NCI-H187 treated with DMSO at 0.1 percent for 48 hours (cell line): ENCODE measurements at regions not wholly inside any gene's neighbourhood (a gene's known extent, or its start where the extent isn't known, plus 50 kb on each side); places are given as distances from the start of the nearest gene placed in this dataset.
"Not testable (repeated sequence)": the region's sequence is repeated elsewhere in the genome, so short reads cannot be mapped to it uniquely, and the experiment has no call there.

ENCODE experiments used
- DNase-seq: peaks from one replicate; lab custom pipeline; 2025; lab: John Stamatoyannopoulos, UW

DNA sequence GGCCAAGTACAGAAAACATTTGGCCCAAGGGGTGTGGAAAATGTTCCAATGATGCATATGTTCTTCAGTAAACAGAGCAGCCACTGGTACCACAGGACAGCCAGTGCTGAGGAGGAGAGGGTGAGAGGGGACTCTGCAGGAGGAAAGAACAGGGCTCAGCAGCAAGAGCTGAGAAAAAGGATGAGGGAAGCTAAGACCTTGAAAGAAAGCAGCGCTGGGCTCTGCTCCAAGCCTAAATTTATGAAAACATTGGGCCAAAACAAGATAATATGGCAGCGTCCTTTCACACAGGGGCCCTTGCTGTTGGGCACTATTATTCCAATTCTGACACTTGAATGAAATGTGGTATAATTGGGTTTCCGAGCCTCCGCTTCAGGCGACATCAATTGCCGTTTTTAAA lies 939.0 kb upstream of the FANCL start:
- no peak for DNase-seq

DNA sequence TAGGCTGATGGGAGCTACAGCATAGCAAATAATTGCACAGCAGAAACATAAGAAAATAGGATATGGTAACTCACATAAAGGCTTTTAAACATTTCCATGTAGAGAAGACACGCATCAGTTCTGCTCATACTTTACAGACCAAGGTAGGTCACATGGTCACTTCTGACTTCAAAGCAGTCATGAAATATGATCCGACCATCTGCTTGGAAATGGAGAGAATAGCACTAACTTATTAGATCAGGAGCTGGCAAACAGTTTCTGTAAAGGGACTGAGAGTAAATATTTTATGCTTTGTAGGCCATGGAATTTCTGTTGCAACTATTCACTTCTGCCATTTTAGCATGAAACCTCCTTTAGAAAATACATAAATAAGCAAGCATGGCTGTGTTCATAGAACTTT lies 936.6 kb upstream of the FANCL start:
- DNase-seq = peak; percentile 81

DNA sequence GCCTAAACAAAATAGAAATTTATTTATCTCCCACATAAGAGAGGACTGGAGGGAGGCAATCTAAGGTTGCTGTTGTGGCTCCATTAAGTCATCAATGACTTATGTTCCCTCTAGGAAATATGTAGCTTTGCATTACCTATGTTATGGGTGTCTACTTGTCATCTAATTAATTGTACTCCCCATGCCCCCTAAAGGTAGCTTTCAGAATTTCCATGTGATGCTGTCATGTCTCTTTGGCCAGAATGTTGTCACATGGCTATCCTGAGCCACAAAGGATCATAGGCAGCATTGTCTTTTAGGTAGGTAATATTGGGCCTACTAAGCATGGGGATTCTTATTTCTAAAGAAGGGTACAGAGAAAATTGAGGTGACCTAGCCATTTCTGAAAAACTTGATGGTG lies 935.6 kb upstream of the FANCL start:
- DNase-seq = no peak

DNA sequence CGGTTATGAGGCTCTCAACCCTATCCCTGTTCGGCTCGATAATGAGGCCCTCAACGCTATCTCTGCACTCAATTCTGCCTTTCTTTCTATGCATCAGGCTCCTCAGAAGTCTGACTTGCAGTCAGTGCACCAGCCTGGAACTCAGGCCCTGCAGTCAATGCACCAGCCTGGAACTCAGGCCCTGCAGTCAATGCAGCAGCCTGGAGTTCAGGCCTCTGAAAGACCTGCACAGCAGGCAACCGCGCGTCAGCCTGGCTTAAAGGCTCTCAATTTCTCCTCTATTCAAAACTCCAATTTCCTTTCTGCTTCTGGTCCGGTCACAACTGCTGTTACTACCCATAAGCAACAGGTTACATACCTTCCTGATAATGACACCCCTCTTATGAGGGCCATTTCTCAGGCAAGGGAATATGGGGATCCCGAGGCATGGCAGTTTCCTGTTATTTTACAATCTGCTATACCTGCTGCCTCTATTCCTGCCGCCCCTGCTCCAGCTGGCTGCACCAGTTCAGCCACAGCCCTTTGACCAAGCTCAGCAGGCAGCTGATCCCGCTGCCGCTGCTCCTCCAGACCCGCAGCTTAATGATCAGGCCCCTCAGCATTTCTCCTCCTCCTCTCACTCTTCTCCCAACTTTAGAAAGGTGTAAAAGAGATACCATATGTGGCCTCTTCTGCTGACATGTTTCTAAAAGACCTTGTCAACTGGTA lies 933.6 kb upstream of the FANCL start:
- no peak for DNase-seq

DNA sequence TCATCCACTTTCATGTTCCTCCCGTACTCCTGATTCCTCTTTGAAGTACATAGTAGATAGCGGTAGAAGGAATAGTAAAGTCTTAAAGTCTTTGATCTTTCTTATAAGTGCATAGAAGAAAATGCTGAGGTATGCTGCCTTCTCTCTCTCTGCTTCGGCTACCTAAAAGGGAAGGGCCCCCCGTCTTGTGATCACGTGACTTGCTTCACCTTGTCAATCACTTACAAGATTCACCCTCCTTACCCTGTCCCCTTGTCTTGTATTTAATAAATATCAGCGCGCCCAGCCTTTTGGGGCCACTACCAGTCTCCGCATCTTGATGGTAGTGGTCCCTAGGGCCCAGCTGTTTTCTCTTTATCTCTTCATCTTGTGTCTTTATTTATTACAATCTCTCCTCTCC lies 932.2 kb upstream of the FANCL start:
- no peak for DNase-seq

DNA sequence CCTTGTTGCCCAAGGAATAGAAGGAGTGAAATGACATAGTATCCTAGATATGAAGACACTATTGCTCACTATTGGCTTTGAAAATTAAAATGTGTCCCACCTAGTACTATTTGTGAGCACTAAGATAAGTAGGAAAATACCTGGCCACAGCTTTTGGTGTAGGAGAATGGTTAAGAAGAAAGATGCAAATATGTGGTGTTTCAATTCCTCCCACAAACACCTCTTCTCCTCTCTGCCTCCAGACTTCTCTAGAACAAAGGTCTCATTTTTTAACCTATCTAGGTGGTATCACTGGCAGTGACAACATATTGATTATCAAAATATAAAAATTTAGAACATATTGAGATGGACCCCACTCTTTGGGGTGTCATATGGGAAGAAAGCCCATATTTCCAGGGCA lies 929.9 kb upstream of the FANCL start:
- no peak for DNase-seq

DNA sequence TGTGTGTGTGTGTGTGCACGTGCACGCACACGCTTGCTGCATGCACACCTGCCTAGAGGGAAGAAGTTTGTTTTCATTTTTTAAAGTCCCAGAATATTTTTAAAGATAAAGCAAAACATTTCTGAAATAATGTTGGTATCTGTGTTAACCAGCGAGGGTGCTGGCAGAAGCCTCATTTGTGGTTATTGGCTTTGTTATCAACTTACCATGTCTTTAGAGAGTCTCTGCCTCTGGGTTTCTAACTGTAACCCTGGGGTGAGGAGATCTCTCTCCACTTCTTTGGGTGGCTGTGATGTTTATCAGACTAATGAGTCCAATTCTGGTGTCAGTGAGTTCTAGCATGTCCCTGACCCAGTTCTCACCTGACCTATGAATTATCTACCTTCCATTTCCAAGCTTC lies 927.6 kb upstream of the FANCL start:
- DNase-seq = no peak

DNA sequence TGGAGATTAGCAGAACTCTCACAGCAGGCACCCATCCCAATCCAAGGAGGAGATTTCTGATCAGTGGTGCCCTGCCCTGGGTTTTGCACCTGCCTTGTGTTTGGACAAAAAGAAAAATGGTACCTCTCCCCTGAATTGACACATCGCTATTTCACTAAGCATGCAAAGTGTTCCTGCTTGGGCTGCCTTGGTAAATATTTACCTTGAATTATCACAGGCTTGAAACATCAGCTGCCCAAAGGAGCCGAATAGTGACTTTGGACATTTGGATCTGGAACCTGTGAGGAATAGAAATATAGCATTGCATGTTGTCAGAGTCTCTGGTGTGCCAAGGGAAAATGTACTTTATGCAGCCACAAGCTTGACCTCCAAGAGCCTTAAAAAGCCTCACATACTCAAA lies 926.4 kb upstream of the FANCL start:
- DNase-seq = peak; percentile 95

DNA sequence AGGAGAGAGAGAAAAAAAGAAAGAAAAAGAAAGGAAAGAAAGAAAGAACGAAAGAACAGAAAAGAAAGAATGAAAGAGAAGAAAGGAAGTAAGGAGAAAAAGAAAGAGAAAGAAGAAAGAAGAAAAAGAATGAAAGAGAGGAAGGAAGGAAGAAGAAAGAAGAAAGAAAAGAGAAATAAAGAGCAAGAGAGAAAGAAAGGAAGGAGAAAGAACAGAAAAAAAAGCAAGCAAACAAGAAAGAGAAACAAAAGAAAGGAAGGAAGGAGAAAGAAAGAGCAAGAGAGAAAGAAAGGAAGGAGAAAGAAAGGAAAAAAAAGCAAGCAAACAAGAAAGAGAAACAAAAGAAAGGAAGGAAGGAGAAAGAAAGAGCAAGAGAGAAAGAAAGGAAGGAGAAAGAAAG lies 916.8 kb upstream of the FANCL start:
- not testable (repeated sequence) for DNase-seq

DNA sequence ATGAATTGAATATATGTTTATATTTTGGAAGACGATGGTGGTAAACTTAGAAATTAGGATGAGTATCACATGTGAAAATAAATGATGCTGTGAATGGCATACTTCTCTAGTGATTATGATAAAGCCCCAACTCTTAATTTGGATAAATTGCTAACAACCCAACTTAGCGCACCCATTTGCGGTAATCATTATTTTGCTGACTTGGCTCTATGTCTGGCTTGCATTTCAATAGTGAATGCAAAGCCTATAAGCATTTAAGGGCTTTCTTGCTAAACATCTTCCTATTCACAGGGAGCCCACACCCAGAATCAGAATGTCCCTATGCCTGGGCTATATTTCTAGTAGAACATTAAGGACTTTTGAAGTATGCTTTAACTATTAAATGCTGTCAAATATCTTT lies 910.7 kb upstream of the FANCL start:
- DNase-seq = no peak

DNA sequence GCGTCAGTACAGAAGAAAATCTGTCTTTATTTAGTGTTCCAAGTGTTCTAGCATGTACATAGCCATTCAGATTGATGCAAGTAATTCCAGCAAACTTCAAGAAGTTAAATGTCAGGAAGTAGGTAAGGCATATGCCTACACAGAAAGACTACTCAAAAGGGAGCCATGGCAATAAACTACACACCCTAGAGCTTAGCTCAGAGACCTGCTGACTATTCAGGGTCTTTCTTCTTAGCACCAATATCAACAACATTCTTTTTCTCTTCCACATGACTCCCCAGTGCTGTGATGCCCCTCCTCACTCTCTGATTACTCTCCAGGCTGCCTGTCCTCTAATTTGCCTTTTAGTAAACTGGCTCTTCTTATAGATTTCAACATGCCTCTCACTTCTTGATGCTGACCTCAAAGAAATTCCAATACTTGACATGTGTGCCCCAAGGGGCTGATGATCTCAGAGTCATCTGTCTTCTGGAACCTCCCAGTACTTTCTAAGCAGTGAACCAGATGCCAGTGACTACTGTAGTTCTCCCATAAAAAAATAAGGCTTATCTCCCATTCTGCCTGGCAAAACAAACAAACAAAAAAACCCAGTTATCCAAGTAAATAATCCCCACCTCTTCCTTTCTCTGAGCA lies 909.2 kb upstream of the FANCL start:
- no peak for DNase-seq

DNA sequence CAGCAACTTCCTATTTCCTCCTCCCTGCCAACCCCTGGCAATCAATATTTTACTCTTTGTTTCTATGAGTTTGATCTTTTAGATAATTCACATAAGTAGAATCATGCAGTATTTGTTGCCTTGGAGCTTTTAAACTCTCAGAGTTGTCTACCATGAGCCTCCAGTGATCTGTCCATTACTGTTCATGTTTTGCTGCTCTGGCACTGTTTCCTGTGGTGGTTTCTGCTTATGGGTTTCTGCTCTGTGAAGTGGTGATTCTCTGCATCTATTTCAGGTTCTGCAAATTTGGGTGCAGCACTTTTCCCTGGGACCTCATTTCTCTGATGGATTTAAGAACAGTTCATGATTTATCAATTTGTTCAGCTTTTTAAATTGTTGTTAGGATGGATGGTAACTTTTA lies 908.1 kb upstream of the FANCL start:
- DNase-seq = no peak

DNA sequence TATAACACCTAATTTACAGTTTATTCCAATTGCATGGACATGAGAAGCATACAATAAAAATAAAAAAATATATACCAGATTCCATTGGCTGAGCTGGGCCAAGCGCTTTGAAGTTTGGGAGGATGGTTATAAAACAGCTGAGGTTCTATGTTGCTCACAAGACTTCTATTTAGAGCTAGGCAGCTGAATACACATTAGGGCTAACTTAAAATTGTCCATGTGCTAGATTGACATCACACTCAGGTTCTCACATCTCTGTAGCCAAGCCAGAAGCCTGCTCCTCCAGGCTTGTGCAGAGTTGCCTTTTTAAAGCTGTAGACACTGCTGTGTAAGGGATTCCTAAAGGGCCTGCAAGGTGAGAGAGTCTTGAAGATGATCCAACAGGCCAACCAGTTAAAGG lies 871.1 kb upstream of the FANCL start:
- DNase-seq = no peak

DNA sequence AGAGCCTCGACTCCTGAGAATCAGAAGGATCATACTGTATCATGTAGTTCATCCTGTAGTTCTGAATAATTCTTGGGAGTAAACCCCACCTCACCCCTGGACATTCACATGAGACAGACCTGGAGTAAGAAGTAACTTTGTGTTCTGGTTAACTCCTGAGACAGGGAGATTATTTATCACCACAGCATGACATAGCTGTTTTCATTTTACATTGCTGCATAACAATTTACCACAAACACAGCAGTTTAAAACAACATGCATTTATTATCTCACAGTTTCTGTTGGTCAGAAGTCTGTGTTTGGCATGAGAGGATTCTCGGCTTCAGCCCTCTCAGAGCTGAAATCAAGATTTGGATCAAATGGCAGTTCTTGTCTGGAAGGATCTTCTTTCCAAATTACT lies 855.8 kb upstream of the FANCL start:
- DNase-seq = no peak

DNA sequence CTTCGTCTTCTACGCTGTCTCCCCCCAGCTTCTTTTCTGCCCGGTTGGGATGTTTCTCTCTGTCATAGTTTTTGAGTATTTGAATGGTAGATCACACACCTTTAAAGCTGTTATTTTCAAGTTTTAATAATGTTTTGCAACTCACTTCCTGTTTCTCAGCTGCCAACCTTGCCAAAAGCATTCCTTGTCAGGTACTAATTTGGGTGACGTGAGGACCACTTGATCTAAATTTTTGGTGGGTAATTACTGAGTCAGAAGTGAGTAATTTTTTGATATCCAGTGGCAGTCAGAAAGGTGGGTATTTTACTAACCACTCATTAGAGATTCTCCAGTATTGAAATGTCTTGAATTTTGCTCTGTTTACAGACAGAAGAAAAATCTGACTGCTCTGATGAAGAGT lies 852.4 kb upstream of the FANCL start:
- no peak for DNase-seq

DNA sequence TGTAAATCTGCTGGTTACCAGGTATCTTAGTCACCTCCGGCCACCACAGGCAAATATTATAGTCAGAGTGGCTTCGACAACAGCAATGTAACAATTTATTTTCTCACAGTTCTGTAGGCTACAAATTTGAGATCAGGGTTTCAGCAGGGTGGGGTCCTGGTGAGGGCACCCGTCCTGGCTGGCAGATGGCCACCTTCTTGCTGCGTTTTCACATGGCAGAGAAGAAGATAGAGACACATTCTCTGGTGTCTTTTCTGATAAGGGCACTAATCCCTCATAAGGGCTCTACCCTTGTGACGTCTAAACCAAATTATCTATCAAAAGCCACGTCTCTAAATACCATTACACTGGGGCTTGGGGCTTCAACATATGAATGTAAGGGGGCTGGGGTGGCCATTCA lies 843.2 kb upstream of the FANCL start:
- DNase-seq = no peak

DNA sequence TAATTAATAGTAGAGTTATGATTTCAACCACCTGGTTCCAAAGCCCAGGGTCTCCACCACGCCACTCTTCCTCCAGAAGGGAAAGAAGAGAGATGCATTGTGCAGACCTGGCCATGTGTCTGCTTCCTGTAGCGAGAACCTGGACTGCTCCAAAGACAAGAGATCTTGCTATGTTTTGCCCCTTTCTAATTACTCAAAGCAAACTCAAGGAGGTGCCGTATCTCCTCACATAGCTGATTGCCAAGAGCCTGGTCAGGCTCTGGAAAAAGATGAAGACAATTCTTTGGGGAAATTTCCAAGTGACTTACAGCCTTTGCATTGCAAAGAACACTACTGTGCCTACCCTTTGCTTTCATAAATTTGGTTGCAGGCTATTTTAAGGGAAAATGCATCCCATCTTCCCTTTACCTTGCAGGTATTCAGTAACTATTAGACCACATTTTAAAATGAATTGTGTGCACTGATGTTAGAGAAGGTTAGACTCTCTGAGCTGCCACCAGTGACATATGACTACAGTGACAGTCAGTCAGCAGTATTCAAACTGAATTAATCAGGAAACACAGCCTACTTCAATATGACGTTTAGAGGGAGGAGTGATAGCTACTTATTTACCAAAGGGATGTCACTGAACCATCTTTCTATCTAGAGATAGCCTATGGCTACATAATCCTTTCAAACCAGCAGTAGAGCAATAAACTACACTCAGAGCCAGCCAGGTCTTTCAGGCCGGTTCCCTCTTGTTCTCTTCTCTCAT lies 842.1 kb upstream of the FANCL start:
- DNase-seq = no peak

DNA sequence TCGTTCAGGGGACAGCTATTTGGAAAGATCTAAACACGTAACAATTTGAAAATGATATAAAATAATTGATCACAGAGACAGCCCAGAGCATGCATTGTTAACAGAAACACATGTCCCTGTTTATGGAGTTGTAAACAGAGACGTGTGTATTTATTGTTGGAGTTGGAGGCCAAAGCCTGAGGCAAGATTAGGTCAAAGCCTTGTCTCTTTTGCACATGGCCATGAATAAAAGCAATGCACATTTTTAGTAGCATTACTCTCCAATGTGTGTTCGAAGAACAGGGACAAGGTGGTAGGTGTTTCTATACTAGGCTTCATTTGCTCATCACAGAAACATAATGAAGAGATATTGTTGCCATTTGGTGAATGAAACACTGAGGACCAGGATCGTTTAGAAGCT lies 841.5 kb upstream of the FANCL start:
- DNase-seq = no peak

DNA sequence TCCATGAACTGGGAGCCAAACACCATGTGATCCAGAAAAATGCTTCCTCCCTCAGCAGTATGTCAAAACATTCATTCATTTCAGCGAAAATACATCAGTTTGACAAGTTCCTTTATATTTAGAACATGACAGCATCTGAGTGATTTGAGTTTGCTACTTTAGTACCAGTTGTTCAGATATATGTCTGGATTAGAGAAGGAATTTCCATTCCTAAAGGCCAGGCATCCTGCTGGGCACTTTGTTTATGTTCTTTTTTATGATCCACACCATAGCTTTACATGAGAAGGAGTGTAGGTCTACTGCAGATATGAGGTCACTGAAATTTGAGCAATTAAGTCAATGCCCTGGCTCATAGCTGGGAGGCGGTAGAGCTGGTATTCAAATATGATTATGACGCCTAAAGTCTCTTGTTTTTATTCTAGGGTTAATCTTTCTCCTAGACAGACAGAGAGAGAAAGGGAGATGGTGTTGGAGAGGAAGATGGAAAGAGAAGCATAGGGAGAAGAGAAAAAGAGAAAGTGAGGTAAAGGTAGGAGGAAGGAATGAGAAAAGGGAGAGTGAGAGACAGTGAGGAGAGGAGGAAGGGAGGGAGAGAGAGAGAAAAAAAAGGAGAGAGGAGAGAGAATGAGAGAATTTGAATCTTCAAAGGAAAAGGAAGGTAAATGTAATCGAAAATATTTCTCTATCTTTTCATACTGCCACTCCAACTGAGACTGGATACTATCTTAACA lies 839.5 kb upstream of the FANCL start:
- no peak for DNase-seq

DNA sequence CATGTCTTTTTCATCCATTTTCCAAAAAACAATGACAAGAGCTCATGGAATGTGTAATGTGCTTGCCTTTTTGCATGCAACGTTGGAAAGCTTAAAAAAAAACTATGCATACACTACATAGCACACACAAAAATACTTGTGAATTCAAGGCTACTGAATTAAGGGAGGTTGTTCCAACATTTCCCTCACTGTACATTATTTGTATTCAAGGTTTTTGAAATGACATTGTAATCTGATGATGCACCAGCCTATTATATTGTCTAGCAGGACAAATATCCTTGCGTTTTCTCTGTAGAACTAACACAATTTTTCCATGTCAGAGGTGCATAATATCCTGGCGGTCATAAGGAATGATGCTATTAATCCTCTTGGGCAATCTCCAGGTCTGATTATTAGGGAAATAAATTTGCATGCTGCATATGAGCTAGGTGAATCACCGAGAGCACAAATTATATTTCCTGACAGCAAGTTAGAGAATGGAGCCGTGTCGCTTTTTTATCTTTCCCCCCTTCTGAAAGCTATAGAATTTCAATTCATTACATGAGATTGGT lies 836.9 kb upstream of the FANCL start:
- no peak for DNase-seq

DNA sequence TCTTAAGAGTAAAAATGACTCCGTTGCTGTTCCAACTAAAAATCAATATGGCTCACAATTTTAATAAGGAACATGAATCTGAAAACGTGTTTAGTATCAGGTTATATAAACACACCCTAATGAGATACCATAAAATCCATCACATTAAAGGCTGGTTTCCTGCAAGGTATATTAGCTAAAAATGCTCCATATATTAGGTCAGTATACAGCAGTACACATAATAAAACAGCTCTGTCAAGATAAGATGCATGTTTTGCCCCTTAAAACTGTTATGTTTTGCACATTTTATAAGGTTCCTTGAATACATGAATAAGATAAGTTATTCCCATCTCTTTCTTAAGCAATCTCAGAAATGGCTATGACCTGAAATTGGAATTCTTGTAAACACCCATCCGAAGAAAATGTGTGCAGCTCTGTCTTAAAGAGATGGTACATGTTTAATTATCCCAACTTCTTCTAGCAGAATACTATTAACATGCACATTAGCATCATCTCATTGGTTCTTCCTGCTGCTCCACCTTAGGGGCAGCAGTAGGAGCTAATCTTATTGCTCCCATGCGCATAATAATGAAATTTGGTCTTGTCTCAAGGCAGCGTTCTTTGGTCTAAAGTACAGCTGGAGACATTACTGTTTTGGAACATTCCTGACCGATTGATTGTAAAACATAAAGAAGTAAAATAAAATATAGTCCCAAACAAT lies 836.1 kb upstream of the FANCL start:
- DNase-seq = no peak

DNA sequence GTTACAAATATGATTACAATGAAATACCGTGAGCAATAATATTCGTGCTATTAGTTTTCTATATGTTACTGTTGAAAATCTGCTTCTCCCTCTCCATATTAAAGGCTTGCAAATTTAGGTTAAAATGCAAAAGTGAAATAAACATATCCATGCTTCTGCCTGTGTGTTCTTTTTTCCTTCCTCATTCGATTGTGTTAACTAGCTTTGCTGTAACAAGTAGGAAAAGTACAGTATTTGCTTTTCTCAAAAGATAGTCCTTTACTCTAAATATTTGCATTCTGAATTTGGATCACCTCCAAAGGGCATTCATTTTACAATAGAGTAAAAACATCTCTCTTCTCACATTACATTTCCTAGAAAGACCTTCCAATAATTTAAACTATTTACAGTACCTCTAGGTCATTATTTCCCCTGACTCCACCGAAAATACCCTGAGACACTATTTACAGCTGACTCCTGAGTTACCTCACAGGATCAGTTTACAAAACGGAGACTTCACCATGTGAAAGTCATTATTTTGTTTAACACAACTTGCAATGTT lies 835.0 kb upstream of the FANCL start:
- no peak for DNase-seq
